ENCODE measurements at regions not wholly inside any gene's neighbourhood (a gene's known extent, or its start where the extent isn't known, plus 50 kb on each side); places are given as distances from the start of the nearest gene placed in this dataset.

GRCh38 chr2:143957321-143957720, 562.6 kb downstream of the ZEB2 start (continued):
- TF ChIP-seq ZSCAN30 (tag by site-specific recombination; IDR thresholded peaks at IDR 0.05): no peak
- TF ChIP-seq ZNF610 (tag by site-specific recombination; IDR thresholded peaks at IDR 0.05; ENCODE audit: borderline replicate concordance): no peak

GRCh38 chr2:143955401-143956065, 564.4 kb downstream of the ZEB2 start:
- TF ChIP-seq ZNF155 (tag by site-specific recombination; IDR thresholded peaks at IDR 0.05) (no peak), ZNF366 (tag by site-specific recombination; conservative IDR thresholded peaks at IDR 0.05) (no peak), ZNF521 (tag by site-specific recombination; IDR thresholded peaks at IDR 0.05) (no peak)
- POLR2A ChIA-PET: no interaction called here
- no peak overlapping the region for H3K27ac ChIP-seq (ENCODE audit: extremely low read depth, low read depth, low read length)
- no peak overlapping the region for H3K4me3 ChIP-seq (ENCODE audit: low read depth, low read length)
- H3K4me1 ChIP-seq (ENCODE audit: control insufficient read depth, insufficient read depth, low read length): peaks cover 6% of the 10 kb centered on the region
- H3K36me3 ChIP-seq (ENCODE audit: control insufficient read depth in 2 of 2, insufficient read depth in 1 of 2, low read length in 2 of 2): no peaks in the 10 kb centered on the region
- CTCF ChIA-PET: no interaction called here
- no peaks in the 10 kb centered on the region for H3K9me3 ChIP-seq (ENCODE audit: control insufficient read depth, insufficient read depth, low read depth, low read length)

GRCh38 chr2:143954844-143955243, 565.1 kb downstream of the ZEB2 start:
- no peaks in the 10 kb centered on the region for H3K9me3 ChIP-seq (ENCODE audit: control insufficient read depth, insufficient read depth, low read depth, low read length)
- no peak overlapping the region for H3K4me3 ChIP-seq (ENCODE audit: low read depth, low read length)
- CTCF ChIA-PET: no interaction called here
- POLR2A ChIA-PET: no interaction called here
- no peak for TF ChIP-seq ZNF404 (tag by site-specific recombination; IDR thresholded peaks at IDR 0.05)
- TF ChIP-seq BCL11B (tag by site-specific recombination; IDR thresholded peaks at IDR 0.05; ENCODE audit: low read depth): no peak
- no peak for TF ChIP-seq SCRT2 (tag by site-specific recombination; IDR thresholded peaks at IDR 0.05)
- TF ChIP-seq ZXDB (tag by site-specific recombination; IDR thresholded peaks at IDR 0.05): no peak
- no peak for TF ChIP-seq ZNF571 (tag by site-specific recombination; IDR thresholded peaks at IDR 0.05)
- TF ChIP-seq ZNF549 (tag by site-specific recombination; IDR thresholded peaks at IDR 0.05): no peak
- TF ChIP-seq ZNF629 (tag by site-specific recombination; IDR thresholded peaks at IDR 0.05): no peak
- TF ChIP-seq ZNF214 (tag by site-specific recombination; IDR thresholded peaks at IDR 0.05; ENCODE audit: borderline replicate concordance): no peak
- peaks cover 6% of the 10 kb centered on the region for H3K4me1 ChIP-seq (ENCODE audit: control insufficient read depth, insufficient read depth, low read length)
- no peaks in the 10 kb centered on the region for H3K36me3 ChIP-seq (ENCODE audit: control insufficient read depth in 2 of 2, insufficient read depth in 1 of 2, low read length in 2 of 2)
- no peak overlapping the region for H3K27ac ChIP-seq (ENCODE audit: extremely low read depth, low read depth, low read length)

DNA sequence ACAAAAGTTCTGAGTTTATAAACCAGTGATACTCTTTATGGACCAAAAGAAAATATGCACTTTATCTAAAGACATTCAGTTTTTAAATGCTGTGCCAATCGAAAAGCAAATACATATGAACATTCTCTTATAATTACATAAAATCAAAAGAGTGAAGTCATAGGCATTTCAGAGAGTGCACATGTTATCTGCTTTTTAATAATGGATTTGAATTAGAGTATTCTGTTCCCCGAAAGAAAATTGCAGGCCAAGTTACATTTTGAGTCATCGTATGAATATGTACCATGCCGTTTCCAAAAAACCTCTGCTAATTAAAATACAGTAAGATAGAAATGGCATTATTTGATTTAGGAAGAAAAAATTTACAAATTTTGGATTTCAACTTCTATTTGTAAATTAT, 565.7 kb downstream of the ZEB2 start:
- H3K4me1 ChIP-seq (ENCODE audit: control insufficient read depth, insufficient read depth, low read length): peaks cover 6% of the 10 kb centered on the region
- POLR2A ChIA-PET: no interaction called here
- H3K4me3 ChIP-seq (ENCODE audit: low read depth, low read length): no peak overlapping the region
- CTCF ChIA-PET: no interaction called here
- TF ChIP-seq ZNF16 (tag by site-specific recombination; IDR thresholded peaks at IDR 0.05; ENCODE audit: low read depth) (no peak), OVOL3 (tag by site-specific recombination; IDR thresholded peaks at IDR 0.05) (no peak), KLF9 (tag by site-specific recombination; IDR thresholded peaks at IDR 0.05; ENCODE audit: low read depth) (no peak), WT1 (tag by site-specific recombination; IDR thresholded peaks at IDR 0.05) (no peak), ZNF391 (tag by site-specific recombination; IDR thresholded peaks at IDR 0.05; ENCODE audit: borderline replicate concordance, low read depth) (no peak), ZNF335 (tag by site-specific recombination; conservative IDR thresholded peaks at IDR 0.05) (no peak), ZNF530 (tag by site-specific recombination; IDR thresholded peaks at IDR 0.05; ENCODE audit: low read depth) (no peak), ZNF214 (tag by site-specific recombination; IDR thresholded peaks at IDR 0.05; ENCODE audit: borderline replicate concordance) (no peak), ZNF529 (tag by site-specific recombination; IDR thresholded peaks at IDR 0.05; ENCODE audit: insufficient replicate concordance) (no peak), ZFP41 (tag by site-specific recombination; IDR thresholded peaks at IDR 0.05; ENCODE audit: borderline replicate concordance) (no peak), ZBTB7A (tag by site-specific recombination; IDR thresholded peaks at IDR 0.05; ENCODE audit: low read depth) (no peak), ZNF426 (tag by site-specific recombination; IDR thresholded peaks at IDR 0.05) (no peak), ZNF660 (tag by site-specific recombination; IDR thresholded peaks at IDR 0.05) (no peak), ZSCAN16 (tag by site-specific recombination; IDR thresholded peaks at IDR 0.05) (no peak), GLI2 (tag by site-specific recombination; IDR thresholded peaks at IDR 0.05; ENCODE audit: borderline replicate concordance, low read depth) (no peak), REPIN1 (tag by site-specific recombination; IDR thresholded peaks at IDR 0.05; ENCODE audit: low read depth) (no peak), ZNF610 (tag by site-specific recombination; IDR thresholded peaks at IDR 0.05; ENCODE audit: borderline replicate concordance) (no peak), BCL11B (tag by site-specific recombination; IDR thresholded peaks at IDR 0.05; ENCODE audit: low read depth) (no peak)
- TF ChIP-seq, protein P1, sequence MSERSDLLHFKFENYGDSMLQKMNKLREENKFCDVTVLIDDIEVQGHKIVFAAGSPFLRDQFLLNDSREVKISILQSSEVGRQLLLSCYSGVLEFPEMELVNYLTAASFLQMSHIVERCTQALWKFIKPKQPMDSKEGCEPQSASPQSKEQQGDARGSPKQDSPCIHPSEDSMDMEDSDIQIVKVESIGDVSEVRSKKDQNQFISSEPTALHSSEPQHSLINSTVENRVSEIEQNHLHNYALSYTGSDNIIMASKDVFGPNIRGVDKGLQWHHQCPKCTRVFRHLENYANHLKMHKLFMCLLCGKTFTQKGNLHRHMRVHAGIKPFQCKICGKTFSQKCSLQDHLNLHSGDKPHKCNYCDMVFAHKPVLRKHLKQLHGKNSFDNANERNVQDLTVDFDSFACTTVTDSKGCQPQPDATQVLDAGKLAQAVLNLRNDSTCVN (tag by site-specific recombination; optimal IDR thresholded peaks at IDR 0.05): no peak
- TF ChIP-seq, protein P2, sequence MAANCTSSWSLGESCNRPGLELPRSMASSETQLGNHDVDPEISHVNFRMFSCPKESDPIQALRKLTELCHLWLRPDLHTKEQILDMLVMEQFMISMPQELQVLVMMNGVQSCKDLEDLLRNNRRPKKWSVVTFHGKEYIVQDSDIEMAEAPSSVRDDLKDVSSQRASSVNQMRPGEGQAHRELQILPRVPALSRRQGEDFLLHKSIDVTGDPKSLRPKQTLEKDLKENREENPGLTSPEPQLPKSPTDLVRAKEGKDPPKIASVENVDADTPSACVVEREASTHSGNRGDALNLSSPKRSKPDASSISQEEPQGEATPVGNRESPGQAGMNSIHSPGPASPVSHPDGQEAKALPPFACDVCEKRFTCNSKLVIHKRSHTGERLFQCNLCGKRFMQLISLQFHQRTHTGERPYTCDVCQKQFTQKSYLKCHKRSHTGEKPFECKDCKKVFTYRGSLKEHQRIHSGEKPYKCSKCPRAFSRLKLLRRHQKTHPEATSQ (tag by site-specific recombination; IDR thresholded peaks at IDR 0.05): no peak
- H3K27ac ChIP-seq (ENCODE audit: extremely low read depth, low read depth, low read length): no peak overlapping the region
- H3K36me3 ChIP-seq (ENCODE audit: control insufficient read depth in 2 of 2, insufficient read depth in 1 of 2, low read length in 2 of 2): no peaks in the 10 kb centered on the region
- H3K9me3 ChIP-seq (ENCODE audit: control insufficient read depth, insufficient read depth, low read depth, low read length): no peaks in the 10 kb centered on the region
